Right cardiac atrium (tissue), 5 donors: ENCODE measurements at regions not wholly inside any gene's neighbourhood (a gene's known extent, or its start where the extent isn't known, plus 50 kb on each side); places are given as distances from the start of the nearest gene placed in this dataset.

Source experiments
- ATAC-seq, 2 donors: fragments of 200-7000 bp; cut with Tn5 transposase; one replicate each; pipeline versions ENCODE4 v1.8.0 to v1.9.1; 2020; ENCODE audit warnings: moderate library complexity in 2 of 2, mild to moderate bottlenecking in 1 of 2
- DNase-seq, 3 donors: peaks; one replicate each; pipeline ENCODE4 v3.0.0-alpha.2; 2020
- H3K27ac ChIP-seq: one replicate; pipeline ENCODE4 v1.5.1; 2013; ENCODE audit warnings: mild to moderate bottlenecking, low read length, control low read depth, moderate library complexity
- H3K27me3 ChIP-seq: one replicate; pipeline ENCODE4 v1.6.1; 2013; ENCODE audit not compliant: control insufficient read depth, insufficient read depth
- H3K4me1 ChIP-seq: one replicate; pipeline ENCODE4 v1.6.1; 2013; ENCODE audit warnings: low read length; ENCODE audit not compliant: control insufficient read depth, insufficient read depth
- H3K4me3 ChIP-seq: one replicate; pipeline ENCODE4 v1.5.1; 2013; ENCODE audit warnings: low read length, control low read depth
- H3K9me3 ChIP-seq: one replicate; pipeline ENCODE4 v1.6.1; 2013; ENCODE audit warnings: low read length; ENCODE audit not compliant: control insufficient read depth
- WGBS: extraction: QIAGEN DNeasy Blood & Tissue Kit; methylation state at CpG from one replicate; pipeline ENCODE4 v1.1.7; 2013; 5-methylcytosine and 5-hydroxymethylcytosine counted together
- intact Hi-C, 4 donors: fragments of 100-400 bp; cut with DNase I; formaldehyde crosslinking; loops; one replicate each; pipeline versions ENCODE4 v1.11.0 to v1.14.0; 2022 to 2023
- donor health status: healthy with polysubstance abuse.
- donor health status: DM: no; HTN: yes; CAD: no.
- donor health status: DM: no; HTN: no; CAD: no.
- donor health status: DM: no; HTN: yes; CAD: no; lungs with severe emphysema.
- donor health status: DM: yes; HTN: yes; CAD: no.

- Histone ChIP-seq H3K27me3 (no peaks in the 10 kb centered on the region), H3K9me3 (no peaks in the 10 kb centered on the region), H3K4me3 (no peak overlapping the region), H3K4me1 (no peaks in the 10 kb centered on the region), H3K27ac (no peak overlapping the region)
- DNase-seq (no peak), ATAC-seq (no peak)
- 55% methylated on average over 7 of the region's 7 CpGs for WGBS
- intact Hi-C loops, result no loop called here
Observed at GRCh38 chr14:65302571-65303189, 109.8 kb upstream of the FUT8 start.

GRCh38 chr14:65303190-65303898 is 109.2 kb upstream of the FUT8 start:
- intact Hi-C loops, result no loop called here
- 50% methylated on average over 8 of the region's 8 CpGs for WGBS

GRCh38 chr14:65303899-65304222 is 108.7 kb upstream of the FUT8 start:
- H3K4me3 ChIP-seq, result no peak overlapping the region
- H3K27ac ChIP-seq, result no peak overlapping the region
- DNase-seq (no peak), ATAC-seq (no peak)
- intact Hi-C loops, result no loop called here
- H3K4me1 ChIP-seq, result no peaks in the 10 kb centered on the region
- WGBS, result 51% methylated on average over 6 of the region's 6 CpGs
- no peaks in the 10 kb centered on the region for H3K27me3 ChIP-seq
- no peaks in the 10 kb centered on the region for H3K9me3 ChIP-seq

More at GRCh38 chr14:65303190-65303898, 109.2 kb upstream of the FUT8 start:
- no peak for DNase-seq
- no peak for ATAC-seq
- H3K9me3 ChIP-seq, result no peaks in the 10 kb centered on the region
- no peaks in the 10 kb centered on the region for H3K27me3 ChIP-seq
- no peak overlapping the region for H3K27ac ChIP-seq
- no peak overlapping the region for H3K4me3 ChIP-seq
- H3K4me1 ChIP-seq, result no peaks in the 10 kb centered on the region

GRCh38 chr14:65304239-65304638 is 108.3 kb upstream of the FUT8 start:
- 83% methylated on average over 4 of the region's 4 CpGs for WGBS
- Histone ChIP-seq H3K27me3 (no peaks in the 10 kb centered on the region), H3K4me3 (no peak overlapping the region), H3K4me1 (no peaks in the 10 kb centered on the region), H3K27ac (no peak overlapping the region), H3K9me3 (no peaks in the 10 kb centered on the region)
- intact Hi-C loops, result no loop called here
- no peak for ATAC-seq
- no peak for DNase-seq

GRCh38 chr14:65304963-65305362 is 107.6 kb upstream of the FUT8 start:
- WGBS, result 87% methylated on average over 2 of the region's 2 CpGs
- H3K27ac ChIP-seq, result no peak overlapping the region
- intact Hi-C loops, result no loop called here

GRCh38 chr14:65308536-65308935 is 104.0 kb upstream of the FUT8 start:
- no peaks in the 10 kb centered on the region for H3K9me3 ChIP-seq
- DNase-seq, result no peak
- ATAC-seq, result no peak
- intact Hi-C loops, result no loop called here
- H3K27ac ChIP-seq, result no peak overlapping the region
- no peak overlapping the region for H3K4me3 ChIP-seq
- H3K27me3 ChIP-seq, result no peaks in the 10 kb centered on the region
- H3K4me1 ChIP-seq, result no peaks in the 10 kb centered on the region

More at GRCh38 chr14:65304963-65305362, 107.6 kb upstream of the FUT8 start:
- H3K4me1 ChIP-seq, result no peaks in the 10 kb centered on the region
- H3K4me3 ChIP-seq, result no peak overlapping the region
- DNase-seq (no peak), ATAC-seq (no peak)
- H3K27me3 ChIP-seq, result no peaks in the 10 kb centered on the region
- H3K9me3 ChIP-seq, result no peaks in the 10 kb centered on the region

- ATAC-seq (no peak), DNase-seq (no peak)
- Histone ChIP-seq H3K27me3 (no peaks in the 10 kb centered on the region), H3K4me1 (no peaks in the 10 kb centered on the region), H3K4me3 (no peak overlapping the region), H3K9me3 (no peaks in the 10 kb centered on the region), H3K27ac (no peak overlapping the region)
- intact Hi-C loops, result no loop called here
- 71% methylated on average over 2 of the region's 2 CpGs for WGBS
Observed at GRCh38 chr14:65310568-65310967, 102.0 kb upstream of the FUT8 start.

GRCh38 chr14:65312859-65313258 is 99.7 kb upstream of the FUT8 start:
- H3K27ac ChIP-seq, result no peak overlapping the region
- no peak for DNase-seq
- intact Hi-C loops, result no loop called here
- H3K9me3 ChIP-seq, result no peaks in the 10 kb centered on the region
- WGBS, result 80% methylated on average over 6 of the region's 6 CpGs
- no peak for ATAC-seq
- no peaks in the 10 kb centered on the region for H3K4me1 ChIP-seq
- no peak overlapping the region for H3K4me3 ChIP-seq
- no peaks in the 10 kb centered on the region for H3K27me3 ChIP-seq

- intact Hi-C loops, result no loop called here
- WGBS, result 90% methylated on average over 7 of the region's 7 CpGs
- Histone ChIP-seq H3K9me3 (no peaks in the 10 kb centered on the region), H3K27me3 (no peaks in the 10 kb centered on the region), H3K4me1 (no peaks in the 10 kb centered on the region), H3K27ac (no peak overlapping the region), H3K4me3 (no peak overlapping the region)
- no peak for DNase-seq
- no peak for ATAC-seq
Observed at GRCh38 chr14:65318636-65319506, 93.7 kb upstream of the FUT8 start.

GRCh38 chr14:65320661-65321308 is 91.7 kb upstream of the FUT8 start:
- no peak for DNase-seq
- H3K4me3 ChIP-seq, result no peak overlapping the region
- WGBS, result 67% methylated on average over 2 of the region's 2 CpGs
- peak in 1 of 2 donors; percentile 44 for ATAC-seq
- intact Hi-C loops, result no loop called here
- H3K9me3 ChIP-seq, result no peaks in the 10 kb centered on the region
- H3K27ac ChIP-seq, result no peak overlapping the region
- no peaks in the 10 kb centered on the region for H3K27me3 ChIP-seq
- no peaks in the 10 kb centered on the region for H3K4me1 ChIP-seq

- WGBS, result 76% methylated on average over 3 of the region's 3 CpGs
- ATAC-seq (no peak), DNase-seq (no peak)
- Histone ChIP-seq H3K27ac (no peak overlapping the region), H3K4me3 (no peak overlapping the region), H3K9me3 (no peaks in the 10 kb centered on the region), H3K27me3 (no peaks in the 10 kb centered on the region), H3K4me1 (no peaks in the 10 kb centered on the region)
- intact Hi-C loops, result no loop called here
Observed at GRCh38 chr14:65321370-65321875, 91.1 kb upstream of the FUT8 start.
